GM21447 (cell line): ENCODE measurements at regions not wholly inside any gene's neighbourhood (a gene's known extent, or its start where the extent isn't known, plus 50 kb on each side); places are given as distances from the start of the nearest gene placed in this dataset.

Experiments used
- ATAC-seq: cut with Tn5 transposase; IDR thresholded peaks from one replicate; pipeline ENCODE4 v1.9.1; 2021; ENCODE audit not compliant: unreplicated experiment

GRCh38 chr18:6465281-6465680 is 50.6 kb upstream of the L3MBTL4 start:
- ATAC-seq, result no peak

- ATAC-seq, result no peak
Measured at GRCh38 chr18:6476190-6476589, 61.5 kb upstream of the L3MBTL4 start.

- no peak for ATAC-seq
Measured at GRCh38 chr18:6476880-6477279, 62.2 kb upstream of the L3MBTL4 start.

- ATAC-seq, result no peak
Measured at GRCh38 chr18:6478121-6478520, 63.4 kb upstream of the L3MBTL4 start.

- no peak for ATAC-seq
Measured at GRCh38 chr18:6479699-6480098, 65.0 kb upstream of the L3MBTL4 start.

- ATAC-seq, result no peak
Measured at GRCh38 chr18:6482198-6482977, 67.7 kb upstream of the L3MBTL4 start.

GRCh38 chr18:6484659-6485058 is 69.9 kb upstream of the L3MBTL4 start:
- ATAC-seq, result no peak

GRCh38 chr18:6486313-6486712 is 71.6 kb upstream of the L3MBTL4 start:
- ATAC-seq, result no peak

- ATAC-seq, result no peak
Measured at GRCh38 chr18:6486764-6487426, 72.2 kb upstream of the L3MBTL4 start.

GRCh38 chr18:6487968-6488367 is 73.3 kb upstream of the L3MBTL4 start:
- no peak for ATAC-seq

GRCh38 chr18:6488956-6489355 is 74.2 kb upstream of the L3MBTL4 start:
- no peak for ATAC-seq

GRCh38 chr18:6489977-6490376 is 75.3 kb upstream of the L3MBTL4 start:
- no peak for ATAC-seq

- ATAC-seq, result no peak
Measured at GRCh38 chr18:6493194-6493593, 78.5 kb upstream of the L3MBTL4 start.

GRCh38 chr18:6495536-6495935 is 80.8 kb upstream of the L3MBTL4 start:
- ATAC-seq, result no peak

- ATAC-seq, result no peak
Measured at GRCh38 chr18:6497543-6497942, 82.8 kb upstream of the L3MBTL4 start.

- no peak for ATAC-seq
Measured at GRCh38 chr18:6498289-6498856, 83.7 kb upstream of the L3MBTL4 start.

- ATAC-seq, result no peak
Measured at GRCh38 chr18:6504605-6505497, 90.1 kb upstream of the L3MBTL4 start.

GRCh38 chr18:6505498-6505875 is 90.8 kb upstream of the L3MBTL4 start:
- ATAC-seq, result no peak

- no peak for ATAC-seq
Measured at GRCh38 chr18:6509417-6509816, 94.7 kb upstream of the L3MBTL4 start.

- ATAC-seq, result no peak
Measured at GRCh38 chr18:6509832-6510231, 95.1 kb upstream of the L3MBTL4 start.

- ATAC-seq, result no peak
Measured at GRCh38 chr18:6520901-6521300, 106.2 kb upstream of the L3MBTL4 start.
